AG09309 (cell line): ENCODE measurements at regions not wholly inside any gene's neighbourhood (a gene's known extent, or its start where the extent isn't known, plus 50 kb on each side); places are given as distances from the start of the nearest gene placed in this dataset.

Experiments
- DNase-seq: peaks from one replicate; pipeline ENCODE4 v3.0.0-alpha.2; 2010; ENCODE audit warnings: low read depth
- H3K4me3 ChIP-seq: 2 replicates; pipeline ENCODE4 v1.5.1; 2011; ENCODE audit warnings: mild to moderate bottlenecking, low read depth, low read length, moderate library complexity; ENCODE audit not compliant: control insufficient read depth
- TF ChIP-seq, protein P1 (sequence below): IDR thresholded peaks from 2 replicates; pipeline ENCODE4 v1.5.1; 2011; ENCODE audit warnings: mild to moderate bottlenecking, low read depth, low read length, inconsistent platforms; ENCODE audit not compliant: insufficient read depth, control insufficient read depth; ENCODE audit errors: missing control alignments

- TF ChIP-seq, protein P1, sequence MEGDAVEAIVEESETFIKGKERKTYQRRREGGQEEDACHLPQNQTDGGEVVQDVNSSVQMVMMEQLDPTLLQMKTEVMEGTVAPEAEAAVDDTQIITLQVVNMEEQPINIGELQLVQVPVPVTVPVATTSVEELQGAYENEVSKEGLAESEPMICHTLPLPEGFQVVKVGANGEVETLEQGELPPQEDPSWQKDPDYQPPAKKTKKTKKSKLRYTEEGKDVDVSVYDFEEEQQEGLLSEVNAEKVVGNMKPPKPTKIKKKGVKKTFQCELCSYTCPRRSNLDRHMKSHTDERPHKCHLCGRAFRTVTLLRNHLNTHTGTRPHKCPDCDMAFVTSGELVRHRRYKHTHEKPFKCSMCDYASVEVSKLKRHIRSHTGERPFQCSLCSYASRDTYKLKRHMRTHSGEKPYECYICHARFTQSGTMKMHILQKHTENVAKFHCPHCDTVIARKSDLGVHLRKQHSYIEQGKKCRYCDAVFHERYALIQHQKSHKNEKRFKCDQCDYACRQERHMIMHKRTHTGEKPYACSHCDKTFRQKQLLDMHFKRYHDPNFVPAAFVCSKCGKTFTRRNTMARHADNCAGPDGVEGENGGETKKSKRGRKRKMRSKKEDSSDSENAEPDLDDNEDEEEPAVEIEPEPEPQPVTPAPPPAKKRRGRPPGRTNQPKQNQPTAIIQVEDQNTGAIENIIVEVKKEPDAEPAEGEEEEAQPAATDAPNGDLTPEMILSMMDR: no peak
- no peak overlapping the region for H3K4me3 ChIP-seq
- DNase-seq: no peak
Measured at GRCh38 chr6:104087765-104088164, 772.0 kb downstream of the HACE1 start.

DNA sequence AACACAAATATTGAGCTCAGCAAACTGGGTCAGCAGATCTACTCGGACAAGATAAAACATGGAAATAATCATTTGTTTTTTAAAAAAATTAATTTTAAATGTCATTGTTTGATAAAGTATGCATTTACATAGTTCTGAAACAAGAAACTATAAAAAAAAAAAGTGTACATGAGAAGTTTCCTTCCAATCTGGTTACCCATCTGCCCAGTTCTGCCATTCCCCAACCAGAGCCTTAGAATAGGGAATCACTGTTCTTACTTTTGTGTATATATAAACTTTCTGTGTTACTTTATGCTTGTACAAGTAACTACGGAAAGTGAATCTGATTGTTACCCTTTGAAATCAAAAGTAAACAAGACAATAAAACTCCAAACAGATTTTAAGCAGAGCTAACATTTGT is 791.4 kb downstream of the HACE1 start:
- DNase-seq: no peak
- TF ChIP-seq, protein P1: no peak
- no peak overlapping the region for H3K4me3 ChIP-seq

DNA sequence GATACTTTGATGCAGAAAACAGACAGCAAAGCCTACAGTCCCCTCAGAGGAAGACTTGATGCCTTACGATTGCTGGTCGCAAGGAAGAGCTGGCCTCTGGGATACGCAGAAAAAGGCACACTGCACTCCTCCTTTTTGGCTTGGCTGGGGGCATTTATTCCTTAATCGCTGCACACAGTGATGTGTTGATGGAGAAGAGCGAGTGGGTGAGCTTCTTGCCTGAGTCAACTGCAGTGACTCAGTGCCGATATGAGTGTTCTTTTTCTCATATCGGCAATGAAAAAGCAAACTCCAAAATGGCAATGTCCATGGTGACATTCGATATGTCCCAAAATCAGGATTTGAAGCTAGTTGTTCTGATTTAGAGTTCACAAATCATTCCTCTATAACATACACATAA is 794.8 kb downstream of the HACE1 start:
- DNase-seq: no peak
- TF ChIP-seq, protein P1: no peak
- no peak overlapping the region for H3K4me3 ChIP-seq

DNA sequence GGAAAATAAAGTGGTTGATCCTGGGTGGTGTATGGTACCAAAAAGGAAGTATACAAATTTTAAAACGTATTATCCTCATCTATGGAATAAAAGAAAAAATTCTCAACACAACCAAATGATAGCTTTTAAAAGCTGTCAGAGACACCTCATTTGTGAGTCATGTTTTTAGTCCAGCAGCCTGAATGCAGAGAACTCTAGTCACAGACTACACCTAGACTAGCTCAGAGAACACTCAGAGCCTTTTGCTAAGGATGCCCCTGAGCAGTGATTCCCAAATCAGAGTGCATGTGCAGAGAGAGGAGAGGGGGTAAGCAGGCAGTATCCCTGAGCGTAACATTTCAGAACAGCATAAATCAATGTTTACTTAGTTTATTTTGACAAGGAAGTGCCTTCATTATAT is 809.3 kb downstream of the HACE1 start:
- no peak for DNase-seq

GRCh38 chr6:104046426-104046825 is 813.3 kb downstream of the HACE1 start:
- TF ChIP-seq, protein P1: no peak
- no peak for DNase-seq
- H3K4me3 ChIP-seq: no peak overlapping the region

More for the DNA sequence above, 809.3 kb downstream of the HACE1 start:
- TF ChIP-seq, protein P1: no peak
- no peak overlapping the region for H3K4me3 ChIP-seq

DNA sequence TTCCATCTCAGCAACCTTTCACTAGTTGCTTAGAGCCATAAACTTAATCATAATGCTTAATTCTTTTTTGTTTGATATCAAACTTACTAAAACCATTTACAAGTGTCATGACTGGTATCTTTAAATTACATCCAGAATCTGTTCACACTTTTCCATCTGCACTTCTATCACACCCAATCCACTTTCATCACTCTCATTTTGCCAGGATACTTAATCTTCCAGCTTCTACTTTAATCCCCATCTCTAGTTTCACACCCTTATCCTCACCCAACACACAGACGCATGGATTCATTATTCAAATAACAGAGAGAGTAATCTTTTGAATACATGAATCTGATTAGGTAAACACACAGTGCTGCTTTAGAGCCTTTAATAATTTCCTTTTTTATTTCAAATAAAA is 828.4 kb downstream of the HACE1 start:
- DNase-seq: no peak
- TF ChIP-seq, protein P1: no peak
- no peak overlapping the region for H3K4me3 ChIP-seq

DNA sequence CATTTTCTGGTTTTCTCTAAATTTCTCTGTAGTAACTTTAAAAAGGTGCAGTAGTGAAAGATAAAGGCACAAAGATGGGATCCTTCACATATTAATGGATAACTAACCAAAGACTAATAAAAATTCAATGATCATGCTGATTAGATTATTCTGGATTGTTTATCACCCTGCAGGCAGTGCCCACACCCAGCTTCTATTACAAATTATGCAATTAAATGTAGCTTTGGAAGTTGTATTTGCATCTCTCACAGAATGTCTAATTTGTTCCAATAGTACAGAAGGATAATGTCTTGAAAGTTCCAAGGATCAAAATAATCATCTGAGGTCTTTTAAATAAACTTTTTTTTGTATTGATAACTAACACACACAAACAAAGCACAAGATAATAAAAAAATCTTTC is 837.6 kb downstream of the HACE1 start:
- DNase-seq: no peak
- TF ChIP-seq, protein P1: no peak
- no peak overlapping the region for H3K4me3 ChIP-seq
